GM23338 (cell line): ENCODE measurements at regions not wholly inside any gene's neighbourhood (a gene's known extent, or its start where the extent isn't known, plus 50 kb on each side); places are given as distances from the start of the nearest gene placed in this dataset.

Experiments used
- EZH2 ChIP-seq: fragments of 200-600 bp; sonication (generic); IDR thresholded peaks from one replicate; pipeline ENCODE4 v1.8.0; 2017; ENCODE audit warnings: antibody characterized with exemption, mild to moderate bottlenecking, low read depth; ENCODE audit not compliant: unreplicated experiment
- POLR2AphosphoS5 ChIP-seq: IDR thresholded peaks from 2 replicates; pipeline ENCODE4 v1.6.1; 2016; ENCODE audit warnings: antibody characterized with exemption, low read depth

DNA sequence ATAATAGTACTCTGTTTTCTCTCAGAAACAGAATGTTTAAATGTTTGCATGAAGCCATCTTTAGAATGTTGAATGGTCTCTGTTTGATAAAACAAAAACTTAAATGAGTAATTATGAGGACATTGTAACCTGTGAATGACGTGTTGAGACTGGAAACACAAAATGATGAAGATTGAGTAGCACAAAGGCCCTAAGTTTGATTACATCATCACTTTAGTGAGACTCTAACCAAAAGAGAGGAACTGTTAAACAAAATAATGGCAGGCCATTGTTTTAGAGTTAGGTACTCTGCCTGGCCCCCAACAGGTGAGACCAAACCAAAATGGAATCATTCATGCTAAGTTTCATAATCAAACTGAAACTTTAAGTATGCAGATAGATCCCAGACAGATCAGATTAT lies 1561.7 kb upstream of the SLC39A10 start:
- TF ChIP-seq EZH2 (no peak), POLR2AphosphoS5 (no peak)
